Heart left ventricle (tissue), 16 donors: ENCODE measurements at regions not wholly inside any gene's neighbourhood (a gene's known extent, or its start where the extent isn't known, plus 50 kb on each side); places are given as distances from the start of the nearest gene placed in this dataset.

Experiments
- ATAC-seq, 4 donors: fragments of 200-7000 bp; cut with Tn5 transposase; one replicate each; pipeline ENCODE4 v1.9.1; 2020 to 2022; ENCODE audit warnings: moderate library complexity in 4 of 4, mild to moderate bottlenecking in 3 of 4, moderate number of reproducible peaks in 1 of 4
- DNase-seq, 5 donors: peaks; one replicate each; pipeline ENCODE4 v3.0.0-alpha.2; 2020
- H3K27ac ChIP-seq, 12 donors: fragments of 200-600 bp; sonication (generic) in 4 of 12; one replicate each; pipeline versions ENCODE4 v1.5.0 to v1.8.0; 2016 to 2022; ENCODE audit warnings: mild to moderate bottlenecking in 2 of 12
- H3K27me3 ChIP-seq, 9 donors: fragments of 200-600 bp; sonication (generic) in 2 of 9; one replicate each; pipeline versions ENCODE4 v1.5.1 to v1.8.0; 2016 to 2022; ENCODE audit warnings: mild to moderate bottlenecking in 3 of 9
- H3K36me3 ChIP-seq, 9 donors: fragments of 200-600 bp; sonication (generic) in 2 of 9; one replicate each; pipeline versions ENCODE4 v1.5.0 to v1.8.0; 2018 to 2022; ENCODE audit warnings: mild to moderate bottlenecking in 2 of 9
- H3K4me1 ChIP-seq, 12 donors: fragments of 200-600 bp; sonication (generic) in 4 of 12; one replicate each; pipeline versions ENCODE4 v1.5.0 to v1.8.0; 2016 to 2022; ENCODE audit warnings: mild to moderate bottlenecking in 3 of 12
- H3K4me3 ChIP-seq, 12 donors: fragments of 200-600 bp; sonication (generic) in 4 of 12; one replicate each; pipeline versions ENCODE4 v1.5.0 to v1.8.0; 2017 to 2022; ENCODE audit warnings: mild to moderate bottlenecking in 9 of 12, moderate library complexity in 4 of 12
- H3K9me3 ChIP-seq, 12 donors: fragments of 200-600 bp; sonication (generic) in 4 of 12; one replicate each; pipeline versions ENCODE4 v1.5.0 to v1.8.0; 2016 to 2022; ENCODE audit warnings: mild to moderate bottlenecking in 1 of 12
- POLR2A ChIP-seq, 2 donors: fragments of 450-650 bp; IDR thresholded peaks; one replicate each; pipeline ENCODE4 v1.6.1; 2017; ENCODE audit warnings: antibody characterized with exemption in 2 of 2, mild to moderate bottlenecking in 2 of 2, moderate library complexity in 2 of 2
- WGBS, 4 donors: extraction: QIAGEN DNeasy Blood & Tissue Kit in 2 of 4; methylation state at CpG; one replicate each; pipeline versions ENCODE4 v1.1.5 to v1.1.7; 2013 to 2018; 5-methylcytosine and 5-hydroxymethylcytosine counted together
- intact Hi-C, 10 donors: fragments of 100-400 bp; cut with DNase I; formaldehyde crosslinking; loops; one replicate each; pipeline versions ENCODE4 v1.11.1 to v1.14.2; 2022
- TF ChIP-seq, protein P1 (sequence below), 12 donors: fragments of 200-600 bp; sonication (generic) in 4 of 12; IDR thresholded peaks; one replicate each; pipeline versions ENCODE4 v1.5.0 to v1.8.0; 2018 to 2022; ENCODE audit warnings: antibody characterized with exemption in 12 of 12, mild to moderate bottlenecking in 5 of 12
- donor health status: ischemic (EF 13 %, LVEDD 7.1; RV severe dilation, severe dysfunction).
- donor health status: healthy with polysubstance abuse.
- donor health status: DM: no; HTN: yes; CAD: no.
- donor health status: DM: no; HTN: no; CAD: no.
- donor health status: ischemic (EF 25% LVEDD 6.9; RV normal size, moderate dysfunction).
- donor health status: ischemic (EF 25% LVEDD 5.7; RV mildly dilated, moderate dysfunction).
- donor health status: healthy.
- donor health status: DM: yes; HTN: yes; CAD: no.
- donor health status: ischemic (EF 35%, LVEDD 5.7; RV mildly dilated, moderate dysfunction).
- donor health status: nonischemic (EF 11% LVEDD 7.7; RV severe dilation, severe dysfunction).
- donor health status: DM: yes; HTN: yes; CAD: no.
- donor health status: PGD.
- donor health status: ischemic (EF 29% LVEDD 5.4; RV normal size, mild dysfunction).
- donor health status: nonischemic (EF 23%, LVEDD 6.1; RV moderate dilation, normal function).

- DNase-seq = no peak
- Histone ChIP-seq H3K9me3 (no peaks in the 10 kb centered on the region), H3K4me3 (no peak overlapping the region), H3K27ac (no peak overlapping the region), H3K27me3 (peaks cover 0 to 4% (median 0%) of the 10 kb centered on the region in 9 donors), H3K36me3 (no peaks in the 10 kb centered on the region), H3K4me1 (no peaks in the 10 kb centered on the region)
- WGBS, 4 donors = 11 to 20% (median 15%) methylated on average over 2 of the region's 2 CpGs
- TF ChIP-seq, protein P1, sequence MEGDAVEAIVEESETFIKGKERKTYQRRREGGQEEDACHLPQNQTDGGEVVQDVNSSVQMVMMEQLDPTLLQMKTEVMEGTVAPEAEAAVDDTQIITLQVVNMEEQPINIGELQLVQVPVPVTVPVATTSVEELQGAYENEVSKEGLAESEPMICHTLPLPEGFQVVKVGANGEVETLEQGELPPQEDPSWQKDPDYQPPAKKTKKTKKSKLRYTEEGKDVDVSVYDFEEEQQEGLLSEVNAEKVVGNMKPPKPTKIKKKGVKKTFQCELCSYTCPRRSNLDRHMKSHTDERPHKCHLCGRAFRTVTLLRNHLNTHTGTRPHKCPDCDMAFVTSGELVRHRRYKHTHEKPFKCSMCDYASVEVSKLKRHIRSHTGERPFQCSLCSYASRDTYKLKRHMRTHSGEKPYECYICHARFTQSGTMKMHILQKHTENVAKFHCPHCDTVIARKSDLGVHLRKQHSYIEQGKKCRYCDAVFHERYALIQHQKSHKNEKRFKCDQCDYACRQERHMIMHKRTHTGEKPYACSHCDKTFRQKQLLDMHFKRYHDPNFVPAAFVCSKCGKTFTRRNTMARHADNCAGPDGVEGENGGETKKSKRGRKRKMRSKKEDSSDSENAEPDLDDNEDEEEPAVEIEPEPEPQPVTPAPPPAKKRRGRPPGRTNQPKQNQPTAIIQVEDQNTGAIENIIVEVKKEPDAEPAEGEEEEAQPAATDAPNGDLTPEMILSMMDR (IDR thresholded peaks at IDR 0.05) = no peak
- TF ChIP-seq POLR2A (IDR thresholded peaks at IDR 0.05) = no peak
- intact Hi-C loops = no loop called here
- ATAC-seq = no peak
Measured at GRCh38 chr5:153122403-153122802, 368.1 kb upstream of the GRIA1 start.

DNA sequence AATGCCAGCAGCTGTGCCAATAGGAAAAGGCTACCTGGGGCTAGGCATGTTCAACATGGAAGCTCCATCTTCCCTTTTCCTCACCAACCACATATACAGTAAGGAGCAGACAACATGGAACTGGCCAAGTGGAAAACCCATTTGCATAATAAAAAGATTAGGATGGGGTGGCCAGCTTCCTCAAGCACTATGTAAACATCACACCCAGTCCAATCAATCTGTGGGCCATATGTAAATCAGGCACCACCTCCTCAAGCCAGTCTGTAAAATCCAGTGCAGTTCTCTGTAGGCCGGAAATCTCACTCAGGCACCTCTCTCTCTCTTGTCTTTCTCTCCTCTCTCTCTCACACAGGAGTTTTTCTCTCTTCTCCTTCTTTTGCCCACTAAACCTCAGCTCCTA lies 360.2 kb upstream of the GRIA1 start:
- H3K9me3 ChIP-seq = no peaks in the 10 kb centered on the region
- WGBS, 4 donors = 74 to 88% (median 80%) methylated on average over 1 of the region's 1 CpG
- TF ChIP-seq, protein P1 (IDR thresholded peaks at IDR 0.05) = no peak
- no peak for TF ChIP-seq POLR2A (IDR thresholded peaks at IDR 0.05)
- no peak for ATAC-seq
- peaks cover 0 to 8% (median 0%) of the 10 kb centered on the region in 12 donors for H3K4me1 ChIP-seq
- H3K27ac ChIP-seq = no peak overlapping the region
- peaks cover 0 to 3% (median 0%) of the 10 kb centered on the region in 9 donors for H3K27me3 ChIP-seq
- DNase-seq = no peak
- H3K36me3 ChIP-seq = no peaks in the 10 kb centered on the region
- no peak overlapping the region for H3K4me3 ChIP-seq
- intact Hi-C loops = no loop called here

GRCh38 chr5:153135411-153135810 lies 355.1 kb upstream of the GRIA1 start:
- Histone ChIP-seq H3K36me3 (no peaks in the 10 kb centered on the region), H3K9me3 (no peaks in the 10 kb centered on the region), H3K27me3 (peaks cover 0 to 3% (median 0%) of the 10 kb centered on the region in 9 donors), H3K4me3 (no peak overlapping the region), H3K4me1 (peaks cover 0 to 8% (median 0%) of the 10 kb centered on the region in 12 donors), H3K27ac (no peak overlapping the region)
- TF ChIP-seq POLR2A (IDR thresholded peaks at IDR 0.05) = no peak
- TF ChIP-seq, protein P1 (IDR thresholded peaks at IDR 0.05) = no peak
- intact Hi-C loops = no loop called here
- ATAC-seq (no peak), DNase-seq (no peak)
- WGBS, 4 donors = 37 to 54% (median 52%) methylated on average over 4 of the region's 4 CpGs

- ATAC-seq (no peak), DNase-seq (no peak)
- H3K27ac ChIP-seq = no peak overlapping the region
- peaks cover 0 to 3% (median 0%) of the 10 kb centered on the region in 9 donors for H3K27me3 ChIP-seq
- intact Hi-C loops = no loop called here
- no peaks in the 10 kb centered on the region for H3K36me3 ChIP-seq
- no peak overlapping the region for H3K4me3 ChIP-seq
- H3K4me1 ChIP-seq = peaks cover 0 to 8% (median 0%) of the 10 kb centered on the region in 12 donors
- TF ChIP-seq POLR2A (IDR thresholded peaks at IDR 0.05) = no peak
- TF ChIP-seq, protein P1 (IDR thresholded peaks at IDR 0.05) = no peak
- 61 to 67% (median 65%) methylated on average over 6 of the region's 6 CpGs for WGBS, 4 donors
- H3K9me3 ChIP-seq = no peaks in the 10 kb centered on the region
Measured at GRCh38 chr5:153136910-153137614, 353.4 kb upstream of the GRIA1 start.
